ENCODE measurements at regions not wholly inside any gene's neighbourhood (a gene's known extent, or its start where the extent isn't known, plus 50 kb on each side); places are given as distances from the start of the nearest gene placed in this dataset.

DNA sequence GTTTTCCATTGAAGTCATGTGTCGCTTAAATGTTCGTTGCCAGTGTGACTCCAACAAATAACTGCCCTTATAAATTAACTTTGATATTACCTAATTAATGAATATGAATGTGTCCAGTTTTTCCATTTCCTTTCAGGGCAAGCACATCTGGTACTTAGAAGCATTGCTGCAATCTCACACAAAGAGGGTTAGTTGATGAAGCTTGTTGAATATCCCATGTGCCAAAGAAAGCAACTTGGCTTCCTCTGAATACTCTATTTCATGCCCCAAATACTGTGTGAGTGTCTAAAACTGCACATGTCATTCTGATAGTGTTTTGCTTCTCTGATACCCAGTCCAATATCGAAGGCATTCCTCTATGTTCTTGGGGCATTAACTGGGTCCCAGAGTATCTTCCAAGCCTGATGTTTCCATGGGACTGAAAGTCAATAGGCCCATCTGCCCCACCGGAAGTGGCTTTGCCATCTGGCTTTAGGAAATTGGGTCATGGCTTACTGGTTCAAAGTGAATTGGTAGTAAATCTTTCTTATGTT is 75.8 kb upstream of the CNTN1 start:
- no peak for DNase-seq (ENCODE audit: low read depth in 2 of 2)

DNA sequence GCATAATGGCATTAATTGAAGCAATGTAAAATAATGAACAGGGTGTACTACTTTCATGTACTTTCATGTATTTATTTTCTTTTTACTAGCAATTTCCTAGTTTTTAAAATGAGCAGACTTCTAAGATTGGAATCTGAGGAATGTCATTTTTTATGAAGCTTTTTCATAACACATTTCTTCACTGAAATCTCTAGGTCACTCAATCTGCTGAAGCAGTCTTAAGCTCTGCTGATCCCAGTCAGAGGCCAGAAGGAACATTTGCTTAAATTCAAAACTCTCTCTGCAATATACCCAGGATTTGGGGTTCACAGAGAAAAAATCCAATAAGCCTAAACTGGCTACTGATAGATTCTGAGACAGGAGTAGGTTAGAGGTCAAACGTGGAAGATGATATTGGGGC is 73.6 kb upstream of the CNTN1 start:
- no peak for DNase-seq (ENCODE audit: low read depth in 2 of 2)

DNA sequence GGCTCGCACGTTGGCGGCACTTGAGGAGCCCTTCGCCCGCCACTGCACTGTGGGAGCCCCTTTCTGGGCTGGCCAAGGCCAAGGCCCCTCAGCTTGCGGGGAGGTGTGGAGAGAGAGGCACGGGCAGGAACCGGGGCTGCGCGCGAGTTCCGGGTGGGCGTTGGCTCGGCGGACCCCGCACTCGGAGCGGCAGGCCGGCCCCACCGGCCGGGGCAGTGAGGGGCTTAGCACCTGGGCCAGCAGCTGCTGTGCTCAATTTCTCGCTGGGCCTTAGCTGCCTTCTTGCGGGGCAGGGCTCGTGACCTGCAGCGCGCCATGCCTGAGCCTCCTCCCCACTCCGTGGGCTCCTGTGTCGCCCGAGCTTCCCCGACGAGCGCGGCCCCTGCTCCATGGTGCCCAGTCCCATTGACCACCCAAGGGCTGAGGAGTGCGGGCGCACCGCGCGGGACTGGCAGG is 71.6 kb upstream of the CNTN1 start:
- no peak for DNase-seq (ENCODE audit: low read depth in 2 of 2)

DNA sequence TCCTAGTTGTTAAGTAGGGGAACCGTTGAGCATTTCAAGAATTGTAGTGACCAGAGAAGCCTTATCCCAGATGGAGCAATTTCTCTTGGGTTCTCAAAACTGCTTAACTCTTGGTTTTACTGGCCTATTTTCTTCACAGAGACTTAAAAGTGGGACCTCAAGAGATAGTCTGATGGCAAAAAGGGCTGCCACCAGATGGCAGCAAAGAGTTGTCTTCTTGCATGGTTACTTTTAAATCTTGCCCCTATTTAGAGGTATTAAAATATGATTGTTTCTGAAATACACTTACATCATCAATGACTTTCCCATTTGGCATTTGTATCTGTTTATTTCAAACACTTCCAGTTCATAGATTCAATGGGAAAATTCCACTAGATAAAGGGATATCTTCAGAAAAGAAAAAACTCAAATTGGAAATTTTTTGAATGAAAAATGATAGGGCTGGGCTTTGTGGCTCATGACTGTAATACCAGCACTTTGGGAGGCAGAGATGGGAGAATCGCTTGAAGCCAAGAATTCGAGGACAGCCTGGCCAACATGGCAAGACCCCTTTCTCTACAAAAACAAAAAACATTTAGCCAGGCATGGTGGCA is 69.9 kb upstream of the CNTN1 start:
- DNase-seq (ENCODE audit: low read depth in 2 of 2): peak; percentile 55 to 66

- no peak for DNase-seq (ENCODE audit: low read depth in 2 of 2)
These were observed 60.1 kb upstream of the CNTN1 start for GRCh38 chr12:40632171-40632570.

- DNase-seq (ENCODE audit: low read depth in 2 of 2): no peak
These were observed 59.3 kb upstream of the CNTN1 start for GRCh38 chr12:40632933-40633332.

GRCh38 chr12:40634517-40635131 is 57.6 kb upstream of the CNTN1 start:
- DNase-seq (ENCODE audit: low read depth in 2 of 2): no peak

DNA sequence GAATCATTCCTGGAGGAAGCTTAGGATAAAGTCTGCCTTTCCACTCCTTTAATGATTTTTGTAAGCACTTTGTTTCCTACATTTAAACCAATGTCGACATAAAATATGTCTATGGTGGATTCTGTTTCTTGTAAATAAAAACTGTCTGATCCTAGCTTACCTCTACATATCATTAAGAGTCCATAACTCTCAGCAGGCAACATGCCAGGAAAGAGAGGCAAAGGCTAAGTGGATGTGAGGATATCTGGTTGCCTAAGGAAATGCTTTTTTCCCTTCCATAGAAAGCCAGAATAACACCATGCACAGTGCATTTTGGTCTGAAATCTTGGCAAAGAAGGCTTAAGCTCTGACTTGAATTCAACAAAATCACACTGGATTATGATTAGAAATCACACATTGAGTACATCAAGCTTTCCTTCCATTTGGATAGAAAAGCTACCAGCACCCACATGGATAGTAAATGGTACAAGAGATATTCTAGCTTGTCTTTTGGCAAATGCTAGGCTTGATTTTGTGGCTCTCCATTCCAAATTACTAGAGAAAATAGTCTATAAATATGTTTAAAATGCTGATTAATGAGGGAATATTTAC is 57.0 kb upstream of the CNTN1 start:
- no peak for DNase-seq (ENCODE audit: low read depth in 2 of 2)
